LNCaP clone FGC (cell line): ENCODE measurements at regions not wholly inside any gene's neighbourhood (a gene's known extent, or its start where the extent isn't known, plus 50 kb on each side); places are given as distances from the start of the nearest gene placed in this dataset.

Experiments
- DNase-seq: peaks from one replicate; pipeline ENCODE4 v3.0.0-alpha.2; 2011; ENCODE audit warnings: low read depth
- H3K4me3 ChIP-seq: 2 replicates; pipeline ENCODE4 v1.5.1; 2011; ENCODE audit warnings: mild to moderate bottlenecking, low read depth, low read length, control low read depth
- CTCF ChIP-seq: IDR thresholded peaks from 2 replicates; pipeline ENCODE4 v1.5.1; 2012; ENCODE audit warnings: mild to moderate bottlenecking; ENCODE audit not compliant: control insufficient read depth, insufficient read depth; ENCODE audit errors: extremely low read depth

GRCh38 chr4:36568575-36568974 is 287.2 kb downstream of the DTHD1 start:
- DNase-seq, result no peak
- TF ChIP-seq CTCF, result no peak
- no peak overlapping the region for H3K4me3 ChIP-seq

- DNase-seq, result no peak
- H3K4me3 ChIP-seq, result no peak overlapping the region
- no peak for TF ChIP-seq CTCF
Observed at GRCh38 chr4:36573441-36573840, 292.0 kb downstream of the DTHD1 start.

- TF ChIP-seq CTCF, result no peak
- no peak overlapping the region for H3K4me3 ChIP-seq
- no peak for DNase-seq
Observed at GRCh38 chr4:36574816-36575215, 293.4 kb downstream of the DTHD1 start.

GRCh38 chr4:36582198-36582597 is 300.8 kb downstream of the DTHD1 start:
- no peak for TF ChIP-seq CTCF
- no peak for DNase-seq
- H3K4me3 ChIP-seq, result no peak overlapping the region

GRCh38 chr4:36587909-36588472 is 306.6 kb downstream of the DTHD1 start:
- no peak for TF ChIP-seq CTCF
- no peak overlapping the region for H3K4me3 ChIP-seq
- DNase-seq, result no peak

GRCh38 chr4:36590343-36590742 is 308.9 kb downstream of the DTHD1 start:
- TF ChIP-seq CTCF, result no peak
- no peak for DNase-seq
- H3K4me3 ChIP-seq, result no peak overlapping the region

- no peak overlapping the region for H3K4me3 ChIP-seq
- DNase-seq, result no peak
- TF ChIP-seq CTCF, result no peak
Observed at GRCh38 chr4:36601864-36602495, 320.6 kb downstream of the DTHD1 start.
